ENCODE measurements at regions not wholly inside any gene's neighbourhood (a gene's known extent, or its start where the extent isn't known, plus 50 kb on each side); places are given as distances from the start of the nearest gene placed in this dataset.

GRCh38 chr3:95037927-95038326, 975.1 kb downstream of the NSUN3 start:
- DNase-seq = no peak

- DNase-seq = no peak
Observed at GRCh38 chr3:95044101-95044500, 981.2 kb downstream of the NSUN3 start.

- DNase-seq = no peak
Observed at GRCh38 chr3:95048564-95048963, 985.7 kb downstream of the NSUN3 start.

GRCh38 chr3:95049841-95050240, 987.0 kb downstream of the NSUN3 start:
- no peak for DNase-seq

GRCh38 chr3:95055288-95055687, 992.4 kb downstream of the NSUN3 start:
- no peak for DNase-seq

GRCh38 chr3:95082191-95082590, 1019.3 kb downstream of the NSUN3 start:
- DNase-seq = no peak

GRCh38 chr3:95084738-95085137, 1021.9 kb downstream of the NSUN3 start:
- DNase-seq = no peak

GRCh38 chr3:95088464-95088863, 1025.6 kb downstream of the NSUN3 start:
- DNase-seq = no peak

GRCh38 chr3:95097493-95097892, 1034.6 kb downstream of the NSUN3 start:
- no peak for DNase-seq

GRCh38 chr3:95120921-95121320, 1058.1 kb downstream of the NSUN3 start:
- DNase-seq = no peak

GRCh38 chr3:95123104-95123503, 1060.2 kb downstream of the NSUN3 start:
- DNase-seq = no peak

- DNase-seq = no peak
Observed at GRCh38 chr3:95134693-95135413, 1072.0 kb downstream of the NSUN3 start.

- no peak for DNase-seq
Observed at GRCh38 chr3:95148107-95148506, 1085.2 kb downstream of the NSUN3 start.

- DNase-seq = no peak
Observed at GRCh38 chr3:95151590-95151989, 1088.7 kb downstream of the NSUN3 start.

GRCh38 chr3:95154766-95155165, 1091.9 kb downstream of the NSUN3 start:
- DNase-seq = no peak

GRCh38 chr3:95162794-95163193, 1099.9 kb downstream of the NSUN3 start:
- no peak for DNase-seq

- DNase-seq = no peak
Observed at GRCh38 chr3:95167748-95168147, 1104.9 kb downstream of the NSUN3 start.

- no peak for DNase-seq
Observed at GRCh38 chr3:95168526-95168925, 1105.7 kb downstream of the NSUN3 start.

GRCh38 chr3:95172164-95172943, 1109.5 kb downstream of the NSUN3 start:
- no peak for DNase-seq

- DNase-seq = no peak
Observed at GRCh38 chr3:95177096-95177495, 1114.2 kb downstream of the NSUN3 start.

GRCh38 chr3:95184038-95184437, 1121.2 kb downstream of the NSUN3 start:
- no peak for DNase-seq

GRCh38 chr3:95189348-95189747, 1126.5 kb downstream of the NSUN3 start:
- no peak for DNase-seq

GRCh38 chr3:95197661-95198060, 1134.8 kb downstream of the NSUN3 start:
- DNase-seq = no peak

GRCh38 chr3:95200384-95200783, 1137.5 kb downstream of the NSUN3 start:
- no peak for DNase-seq

GRCh38 chr3:95210878-95211277, 1148.0 kb downstream of the NSUN3 start:
- DNase-seq = no peak

Data from NCI-H1694 (cell line).